NCI-H1436 (cell line): ENCODE measurements at regions not wholly inside any gene's neighbourhood (a gene's known extent, or its start where the extent isn't known, plus 50 kb on each side); places are given as distances from the start of the nearest gene placed in this dataset.
"Not testable (repeated sequence)": the region's sequence is repeated elsewhere in the genome, so short reads cannot be mapped to it uniquely, and the experiment has no call there.

Experiments used
- DNase-seq: peaks from one replicate; lab custom pipeline; 2025; lab: John Stamatoyannopoulos, UW

DNA sequence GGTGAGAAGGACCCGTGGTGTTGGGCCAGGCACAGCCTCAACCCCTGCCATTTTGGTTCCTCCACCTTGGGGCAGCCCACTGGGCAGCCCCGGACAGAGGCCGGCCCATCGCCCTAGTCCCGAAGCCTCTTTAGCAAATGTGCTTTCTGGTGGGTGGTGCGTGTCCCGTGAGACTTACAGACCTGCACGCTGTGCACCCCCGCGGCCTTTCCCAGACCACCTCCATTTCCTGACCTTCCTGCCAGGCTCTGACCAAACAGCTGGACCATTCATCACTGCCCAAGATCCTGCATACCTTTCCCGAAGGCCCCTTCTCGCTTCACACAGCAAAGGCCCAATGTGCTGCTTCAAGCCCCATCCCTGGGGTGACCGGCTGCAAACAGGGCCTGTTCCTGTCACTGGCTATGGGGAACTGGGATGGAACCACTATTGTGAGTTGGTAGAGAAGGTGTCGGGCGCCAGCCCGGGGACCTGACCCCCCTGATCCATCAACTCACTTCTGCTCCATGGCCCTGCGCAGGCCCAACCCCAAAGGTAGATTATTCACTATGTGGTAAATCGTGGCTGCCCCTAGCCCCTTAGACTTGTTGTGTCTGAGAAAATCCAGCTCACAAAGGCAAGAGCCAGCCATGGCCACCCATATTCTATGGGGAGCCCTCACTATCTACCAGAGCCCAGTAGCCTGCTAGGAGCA lies 341.0 kb downstream of the EIPR1 start:
- DNase-seq = no peak

- DNase-seq = no peak
Observed at GRCh38 chr2:3035385-3036050, 342.1 kb downstream of the EIPR1 start.

DNA sequence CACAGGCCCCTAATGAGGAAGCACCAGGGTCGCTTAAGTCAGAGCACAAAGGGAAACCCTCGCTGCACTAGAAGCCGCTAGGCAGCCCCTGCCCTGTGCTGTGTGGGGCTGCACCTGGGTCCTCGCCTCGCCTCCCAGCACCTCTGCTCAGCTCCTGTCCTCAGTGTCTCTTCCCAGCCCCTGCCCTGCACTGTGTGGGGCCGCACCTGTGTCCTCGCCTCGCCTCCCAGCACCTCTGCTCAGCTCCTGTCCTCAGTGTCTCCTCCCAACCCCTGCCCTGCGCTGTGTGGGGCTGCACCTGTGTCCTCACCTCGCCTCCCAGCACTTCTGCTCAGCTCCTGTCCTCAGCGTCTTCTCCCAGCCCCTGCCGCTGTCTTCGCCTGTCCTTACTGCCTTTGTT lies 342.8 kb downstream of the EIPR1 start:
- no peak for DNase-seq

DNA sequence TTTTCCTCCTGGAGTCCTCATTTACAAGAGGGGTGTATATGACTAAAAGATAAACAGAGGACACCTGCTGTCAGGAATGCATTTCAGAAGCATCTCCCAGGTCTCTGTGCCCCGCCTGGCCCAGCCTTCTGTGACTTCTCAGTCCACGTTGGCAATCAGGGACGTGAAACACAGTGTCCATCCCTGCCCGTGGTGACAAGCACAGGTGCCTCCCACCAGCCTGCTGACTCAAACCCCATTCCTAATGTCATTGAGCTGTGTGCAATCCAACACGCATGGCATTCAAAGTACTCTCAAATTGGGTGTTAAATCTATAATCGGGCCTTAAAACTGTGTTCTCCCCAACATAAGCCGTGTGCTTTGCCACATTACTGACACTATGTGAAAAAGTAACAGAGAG lies 343.2 kb downstream of the EIPR1 start:
- DNase-seq = no peak

DNA sequence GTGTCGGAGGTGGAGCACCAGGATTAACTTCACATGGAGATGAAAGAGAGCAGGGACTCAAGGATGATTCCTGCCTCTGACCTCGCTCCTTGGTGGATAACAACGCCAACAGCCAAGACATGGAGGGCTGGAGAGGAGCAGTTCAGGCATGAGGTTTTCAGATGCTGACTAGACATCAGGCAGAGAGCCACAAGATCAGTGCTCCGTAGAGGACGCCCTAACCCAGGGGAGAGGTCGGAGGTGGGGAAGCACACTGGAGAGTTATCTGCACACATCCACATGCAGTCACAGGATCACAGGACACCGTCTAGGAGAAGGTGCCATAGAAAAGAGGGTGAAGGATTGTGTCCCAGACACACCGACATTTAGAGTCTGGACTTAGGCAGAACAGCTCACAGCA lies 344.3 kb downstream of the EIPR1 start:
- no peak for DNase-seq

DNA sequence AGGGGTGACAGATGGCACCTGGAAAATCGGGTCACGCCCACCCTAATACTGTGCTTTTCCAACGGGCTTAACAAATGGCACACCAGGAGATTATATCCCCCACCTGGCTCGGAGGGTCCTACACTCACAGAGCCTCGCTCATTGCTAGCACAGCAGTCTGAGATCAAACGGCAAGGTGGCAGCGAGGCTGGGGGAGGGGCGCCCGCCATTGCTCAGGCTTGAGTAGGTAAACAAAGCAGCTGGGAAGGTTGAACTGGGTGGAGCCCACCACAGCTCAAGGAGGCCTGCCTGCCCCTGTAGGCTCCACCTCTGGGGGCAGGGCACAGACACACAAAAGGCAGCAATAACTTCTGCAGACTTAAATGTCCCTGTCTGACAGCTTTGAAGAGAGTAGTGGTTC lies 346.8 kb downstream of the EIPR1 start:
- DNase-seq = not testable (repeated sequence)

DNA sequence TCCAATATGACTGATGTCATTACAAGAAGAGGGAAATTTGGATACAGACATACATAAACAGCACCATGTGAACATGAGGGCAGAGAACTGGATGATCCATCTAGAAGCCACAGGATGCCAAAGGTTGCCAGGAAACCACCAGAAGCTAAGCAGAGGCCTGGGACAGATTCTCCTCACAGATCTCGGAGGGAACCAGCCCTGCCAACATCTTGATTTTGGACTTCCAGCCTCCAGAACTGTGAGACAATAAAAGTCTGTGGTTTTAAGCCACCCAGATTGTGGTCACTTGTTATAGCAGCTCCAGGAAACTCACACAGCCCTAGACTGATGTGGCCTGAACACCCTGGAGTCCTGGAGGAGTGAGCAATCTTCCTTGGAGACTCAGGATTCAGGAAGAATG lies 351.6 kb downstream of the EIPR1 start:
- no peak for DNase-seq

GRCh38 chr2:3025261-3025660 lies 352.4 kb downstream of the EIPR1 start:
- DNase-seq = no peak

GRCh38 chr2:3024401-3024935 lies 353.1 kb downstream of the EIPR1 start:
- no peak for DNase-seq

DNA sequence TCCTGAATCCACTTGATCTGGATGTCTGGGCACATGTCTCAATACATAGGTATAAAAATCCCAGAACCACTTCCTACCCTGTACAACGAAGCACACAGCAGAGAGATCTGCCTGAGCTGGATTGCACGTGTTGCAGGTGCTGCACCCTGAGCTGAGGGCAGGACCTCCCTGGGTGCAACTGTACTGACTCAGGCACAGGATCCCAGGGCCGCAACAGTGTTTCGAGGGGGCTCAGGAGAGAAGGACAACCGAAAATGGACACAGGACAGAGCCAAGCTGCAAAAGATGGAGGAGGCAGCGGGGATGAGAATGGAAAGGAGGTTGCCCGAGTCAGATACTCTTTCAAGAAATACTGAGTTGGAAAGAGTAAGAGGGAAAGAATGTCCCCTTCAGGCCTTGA lies 354.1 kb downstream of the EIPR1 start:
- no peak for DNase-seq

- no peak for DNase-seq
Observed at GRCh38 chr2:3022841-3023372, 354.7 kb downstream of the EIPR1 start.

DNA sequence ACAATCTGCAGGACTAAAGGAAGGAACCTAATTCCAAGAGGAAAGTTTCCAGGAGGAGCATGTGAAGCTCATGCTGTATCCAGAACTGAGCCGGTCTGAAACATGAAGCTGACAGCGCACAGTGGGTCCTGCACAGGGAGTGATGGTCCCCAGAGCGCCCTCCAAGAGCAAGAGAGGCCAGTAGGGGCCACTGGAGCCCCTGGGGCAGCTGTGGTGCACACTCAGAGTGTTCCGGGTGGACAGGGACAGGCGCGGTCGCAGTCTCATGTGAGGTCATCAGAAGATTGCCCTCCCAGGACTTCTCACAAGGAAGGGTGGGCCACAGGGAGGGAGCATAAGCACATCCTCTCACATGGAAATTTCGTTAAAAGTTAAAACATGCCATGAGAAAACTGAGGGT lies 355.9 kb downstream of the EIPR1 start:
- no peak for DNase-seq

DNA sequence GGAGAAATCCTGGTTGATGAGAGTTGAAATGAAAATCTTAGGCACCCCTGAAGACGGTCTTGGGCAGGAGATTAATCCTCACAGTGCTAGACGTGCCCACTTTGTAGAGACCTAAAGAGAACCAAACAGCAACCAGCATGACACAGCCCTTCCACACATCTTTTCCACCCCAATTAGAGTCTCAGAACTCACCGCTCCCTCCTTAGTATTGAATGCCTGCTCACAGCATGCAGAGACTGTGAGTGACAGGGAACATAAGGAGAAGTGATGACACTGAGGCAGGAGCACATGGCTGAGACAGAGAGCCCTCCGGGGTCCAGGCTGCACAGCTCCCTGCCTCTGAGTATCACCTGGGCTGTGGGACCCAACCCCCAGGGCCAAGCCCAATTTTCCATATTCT lies 367.6 kb downstream of the EIPR1 start:
- DNase-seq = no peak

DNA sequence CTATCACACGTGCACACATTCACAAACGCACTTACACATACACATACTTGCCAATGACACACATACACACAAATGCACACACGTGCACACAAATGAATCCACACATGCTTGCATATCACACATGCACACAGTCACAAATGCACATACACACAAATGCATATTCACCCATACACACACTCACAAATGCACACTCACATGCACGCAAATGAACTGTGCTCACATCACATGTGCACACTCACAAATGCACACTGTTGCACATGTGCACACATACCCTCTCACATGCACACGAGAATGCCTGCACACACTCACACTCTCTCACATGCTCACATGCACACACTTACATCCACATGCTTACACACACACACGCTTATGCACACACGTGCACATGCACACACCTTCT lies 368.1 kb downstream of the EIPR1 start:
- DNase-seq = no peak

GRCh38 chr2:3009005-3009404 lies 368.6 kb downstream of the EIPR1 start:
- DNase-seq = no peak

- no peak for DNase-seq
Observed at GRCh38 chr2:3008561-3008960, 369.1 kb downstream of the EIPR1 start.

DNA sequence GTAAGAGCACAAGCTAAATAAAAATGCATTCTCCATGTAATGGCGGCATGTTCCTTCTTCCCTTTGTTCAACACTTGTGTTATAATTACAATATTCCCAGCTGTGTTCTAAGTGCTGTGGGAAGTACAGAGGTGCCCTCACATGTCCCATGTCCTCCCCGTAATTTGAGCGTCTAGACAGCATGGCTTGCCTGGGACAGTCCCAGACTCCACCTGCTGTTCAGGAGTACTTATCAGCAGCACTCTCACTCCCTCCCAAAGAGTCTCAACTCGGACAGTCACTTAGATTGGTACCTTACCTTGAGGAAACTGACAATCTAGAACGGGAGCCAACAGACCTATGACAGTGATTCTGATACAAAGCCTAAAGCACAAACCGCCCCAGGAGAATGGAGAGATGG lies 370.5 kb downstream of the EIPR1 start:
- DNase-seq = no peak

DNA sequence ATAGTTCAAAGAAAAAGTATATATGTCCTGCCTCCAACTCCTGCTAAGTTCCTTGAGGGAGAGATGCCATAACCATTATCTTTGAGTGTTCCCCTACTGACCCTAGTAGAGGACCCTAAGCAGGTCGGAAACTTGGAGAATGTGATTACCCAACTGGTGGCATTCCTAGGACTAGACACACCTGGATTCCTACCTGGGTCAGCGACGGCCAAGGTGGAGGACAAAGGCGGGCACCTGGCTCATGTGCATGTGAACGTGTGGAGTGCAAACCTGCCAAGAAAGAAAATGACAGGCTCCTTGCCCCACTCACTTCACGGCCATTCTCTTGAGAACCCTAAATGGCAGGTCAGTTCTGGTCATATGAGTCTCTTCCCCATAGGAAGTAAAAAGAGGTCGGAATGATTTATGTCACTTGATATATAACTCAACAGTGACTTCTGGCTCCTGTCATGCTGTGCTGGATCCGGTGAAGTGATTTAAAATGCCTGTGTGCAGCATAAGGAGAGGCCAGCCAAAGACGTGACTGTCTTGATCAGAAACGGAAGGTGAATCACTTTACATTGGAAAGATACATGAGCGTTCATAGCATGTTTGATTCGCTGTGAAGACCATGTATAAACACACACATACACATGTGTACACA lies 371.6 kb downstream of the EIPR1 start:
- DNase-seq = no peak

- DNase-seq = no peak
Observed at GRCh38 chr2:3001615-3002560, 375.7 kb downstream of the EIPR1 start.

- no peak for DNase-seq
Observed at GRCh38 chr2:3000968-3001367, 376.6 kb downstream of the EIPR1 start.

DNA sequence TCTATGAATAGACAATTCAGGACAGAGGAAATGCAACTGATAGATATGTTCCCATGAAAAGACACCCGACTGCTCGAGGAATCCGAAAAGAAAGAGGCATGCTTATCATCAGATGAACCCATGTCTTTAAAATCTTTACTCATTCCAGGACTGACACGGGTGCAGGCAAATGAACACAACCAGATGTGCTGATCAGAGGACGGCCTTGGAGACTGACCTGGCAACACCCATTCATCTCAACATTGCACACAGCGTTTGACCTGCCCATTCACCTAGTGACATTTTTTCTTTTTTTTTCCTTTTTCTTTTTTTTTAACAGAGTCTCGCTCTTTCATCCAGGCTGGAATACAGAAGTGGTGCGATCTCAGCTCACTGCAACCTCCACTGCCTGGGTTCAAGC lies 377.5 kb downstream of the EIPR1 start:
- no peak for DNase-seq

- DNase-seq = no peak
Observed at GRCh38 chr2:2998971-2999370, 378.6 kb downstream of the EIPR1 start.
